GM18951 (cell line): ENCODE measurements at regions not wholly inside any gene's neighbourhood (a gene's known extent, or its start where the extent isn't known, plus 50 kb on each side); places are given as distances from the start of the nearest gene placed in this dataset.

Experiments
- POLR2A ChIP-seq: IDR thresholded peaks from 4 replicates; pipeline ENCODE4 v1.6.1; 2011; ENCODE audit warnings: mild to moderate bottlenecking; ENCODE audit not compliant: insufficient read length, insufficient read depth; ENCODE audit errors: extremely low read depth
- in situ Hi-C: fragments of 300-500 bp; cut with MboI; formaldehyde crosslinking; loops from one replicate; pipeline ENCODE4 v1.12.0; 2022; ENCODE audit warnings: low sequenced_read_pairs, mixed read lengths, inconsistent platforms; ENCODE audit not compliant: unreplicated experiment

- no peak for TF ChIP-seq POLR2A
- in situ Hi-C loops: no loop called here
Observed at GRCh38 chr1:25047506-25048240, 117.6 kb upstream of the RUNX3 start.

- TF ChIP-seq POLR2A: no peak
- in situ Hi-C loops: no loop called here
Observed at GRCh38 chr1:25046194-25046532, 116.1 kb upstream of the RUNX3 start.

- no peak for TF ChIP-seq POLR2A
Observed at GRCh38 chr1:25045480-25046193, 115.6 kb upstream of the RUNX3 start.

DNA sequence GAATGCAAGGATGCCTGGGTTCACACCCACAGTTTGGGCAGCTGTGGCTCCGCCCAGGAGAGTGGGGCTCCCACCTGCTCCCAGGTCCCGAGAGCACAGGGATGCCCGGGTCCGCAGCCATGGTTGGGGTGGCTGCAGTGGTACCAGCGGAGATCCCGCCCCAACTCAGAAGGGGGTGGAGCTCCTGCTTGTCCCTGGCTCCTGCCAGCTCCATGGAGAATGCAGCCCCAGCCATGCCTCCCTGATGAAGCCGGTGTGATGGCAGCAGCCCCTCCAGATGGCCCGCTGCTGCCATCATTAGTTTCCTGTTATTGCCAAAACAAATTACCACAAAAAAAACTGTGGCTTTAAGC, 113.1 kb upstream of the RUNX3 start:
- no peak for TF ChIP-seq POLR2A
- in situ Hi-C loops: no loop called here

More at GRCh38 chr1:25045480-25046193, 115.6 kb upstream of the RUNX3 start:
- in situ Hi-C loops: no loop called here

DNA sequence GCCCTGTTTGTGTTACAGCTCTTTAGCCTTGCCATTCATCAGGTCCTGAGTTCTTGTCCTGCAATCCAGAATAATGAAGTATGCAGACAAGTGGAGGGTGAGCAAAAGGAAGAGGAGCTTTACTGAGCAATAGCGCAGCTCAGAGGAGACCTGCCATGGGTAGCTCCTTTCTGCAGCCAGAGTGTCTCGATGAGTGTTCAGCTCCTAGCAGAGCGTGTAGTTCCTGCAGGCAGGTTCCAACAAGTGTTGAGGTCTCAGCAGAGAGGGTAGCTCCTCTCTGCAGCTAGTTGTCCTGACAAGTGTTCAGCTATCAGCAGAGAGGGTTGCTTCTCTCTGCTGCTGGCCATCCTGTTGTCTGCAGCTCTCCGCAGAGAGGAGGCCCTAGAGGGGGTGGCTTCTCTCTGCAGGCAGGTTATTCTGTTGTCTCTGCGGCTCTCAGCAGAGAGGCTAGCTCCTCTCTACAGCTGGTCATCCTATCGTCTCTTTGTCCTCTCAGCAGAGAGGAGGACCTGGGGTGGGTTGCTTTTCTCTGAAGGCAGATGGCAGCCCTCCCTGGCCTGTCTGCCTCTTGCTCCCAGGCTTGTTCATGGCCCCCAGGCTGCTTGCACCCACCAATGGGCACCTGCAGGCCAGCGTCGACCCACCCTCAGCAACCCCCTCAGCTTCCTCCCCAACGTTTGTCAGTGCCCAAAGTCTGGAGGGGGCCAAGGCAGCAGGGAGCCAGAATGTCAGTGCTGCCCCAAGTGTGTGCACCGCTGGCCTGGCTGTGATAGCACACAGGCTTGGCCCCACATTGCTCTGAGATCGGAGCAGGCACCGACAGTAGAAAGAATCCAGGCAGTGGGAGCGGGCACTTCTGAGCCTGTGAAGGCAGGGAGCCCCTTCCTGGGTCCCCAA, 112.5 kb upstream of the RUNX3 start:
- no peak for TF ChIP-seq POLR2A
- in situ Hi-C loops: no loop called here

GRCh38 chr1:25041916-25042315, 111.8 kb upstream of the RUNX3 start:
- TF ChIP-seq POLR2A: no peak
- in situ Hi-C loops: no loop called here

DNA sequence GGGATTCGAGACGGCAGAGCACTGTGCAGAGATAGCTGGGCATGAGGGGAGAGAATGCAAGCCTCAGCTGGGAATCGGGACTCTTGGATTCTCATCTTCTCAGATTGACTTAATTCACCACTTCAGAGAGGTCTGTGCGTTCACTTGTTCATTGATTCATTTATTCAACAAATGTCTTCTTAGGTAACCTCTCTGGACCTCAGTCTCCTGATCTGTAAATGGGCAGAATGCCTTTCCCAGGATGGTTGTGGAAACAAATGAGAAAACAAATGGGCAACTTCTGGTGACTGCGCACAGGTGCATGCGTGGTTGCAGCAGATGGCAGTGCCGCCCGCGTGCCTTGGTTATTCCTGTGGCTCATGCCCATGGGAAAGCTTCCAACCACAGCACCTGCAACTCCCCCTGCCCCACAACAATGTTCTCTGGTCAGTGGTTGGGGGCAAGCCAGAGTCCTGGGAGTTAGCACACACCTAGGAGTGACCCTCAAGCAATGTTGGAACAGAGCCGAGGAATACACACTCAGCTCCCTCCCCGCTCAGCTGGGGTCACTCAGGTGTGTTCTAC, 110.1 kb upstream of the RUNX3 start:
- in situ Hi-C loops: no loop called here
- TF ChIP-seq POLR2A: no peak

GRCh38 chr1:25039229-25039628, 109.2 kb upstream of the RUNX3 start:
- TF ChIP-seq POLR2A: no peak
- in situ Hi-C loops: loop anchor here (5.0 kb wide), 1 partner anchor 58 kb away; no protein-coding TSS in a partner anchor

DNA sequence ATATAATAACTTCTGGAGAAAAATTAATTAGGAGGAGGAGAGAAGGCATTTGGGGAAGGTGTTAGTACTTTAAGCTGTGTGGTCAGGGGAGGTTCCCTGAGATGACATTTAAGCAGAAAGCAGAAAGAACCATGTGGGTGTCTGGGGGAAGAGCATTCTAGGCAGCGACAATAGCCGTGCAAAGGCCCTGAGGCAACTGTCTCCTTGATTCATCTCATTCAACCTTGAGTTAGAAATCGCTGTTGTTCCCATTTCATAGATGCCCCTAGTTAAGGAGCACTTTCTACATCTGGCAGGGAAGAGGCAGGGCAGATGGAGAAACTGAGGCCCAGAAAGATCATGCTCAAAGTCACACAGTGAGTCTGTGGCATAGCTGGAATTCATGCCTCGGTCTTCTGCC, 108.6 kb upstream of the RUNX3 start:
- TF ChIP-seq POLR2A: no peak
- in situ Hi-C loops: loop anchor here (5.0 kb wide), 1 partner anchor 59 kb away; no protein-coding TSS in a partner anchor

DNA sequence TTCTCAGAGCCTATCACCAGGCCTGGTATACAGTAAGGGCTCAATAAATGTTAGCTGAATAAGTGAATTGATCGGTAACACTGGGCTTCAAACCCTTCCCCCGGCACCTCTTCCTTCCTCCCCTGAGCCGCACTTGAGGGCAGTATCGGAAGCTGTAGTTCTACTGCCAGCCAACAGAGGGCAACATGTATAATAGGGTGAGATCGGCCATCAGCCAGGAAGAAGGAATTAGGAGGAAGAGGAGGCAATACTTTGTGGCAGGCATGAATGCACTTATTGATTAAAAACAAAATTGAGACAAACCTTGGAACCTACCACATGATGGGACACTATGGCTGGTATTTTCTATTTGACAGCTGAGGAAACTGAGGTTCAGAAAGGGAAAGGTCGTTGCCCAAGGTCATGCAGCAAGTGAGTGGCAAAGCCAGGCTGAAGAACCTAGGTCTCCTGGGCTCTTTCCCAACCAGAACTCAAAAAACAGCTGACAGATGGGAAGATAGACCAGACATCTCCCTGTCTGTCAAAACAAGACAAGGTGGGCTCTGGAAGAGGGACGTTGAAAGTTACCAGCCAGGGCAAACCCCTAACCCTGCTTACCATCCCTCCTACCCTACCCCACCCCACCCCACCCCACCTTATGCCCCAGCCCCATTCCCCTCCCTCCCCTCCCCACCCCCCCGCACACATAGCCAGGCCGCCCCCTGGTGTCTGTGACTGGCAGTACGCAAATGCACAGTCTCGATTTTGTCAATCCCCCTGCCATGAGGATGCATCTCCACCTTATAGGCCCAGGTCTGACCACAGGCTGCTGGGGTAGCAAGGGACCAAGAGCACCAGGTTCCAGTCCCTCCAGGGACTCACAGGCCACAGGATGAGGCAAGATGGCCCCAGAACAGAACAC, 107.3 kb upstream of the RUNX3 start:
- no peak for TF ChIP-seq POLR2A
- in situ Hi-C loops: loop anchor here (5.0 kb wide), 1 partner anchor 60 kb away; no protein-coding TSS in a partner anchor

GRCh38 chr1:25036117-25036546, 106.1 kb upstream of the RUNX3 start:
- TF ChIP-seq POLR2A: no peak
- in situ Hi-C loops: loop anchor here (5.0 kb wide), 1 partner anchor 61 kb away; no protein-coding TSS in a partner anchor

DNA sequence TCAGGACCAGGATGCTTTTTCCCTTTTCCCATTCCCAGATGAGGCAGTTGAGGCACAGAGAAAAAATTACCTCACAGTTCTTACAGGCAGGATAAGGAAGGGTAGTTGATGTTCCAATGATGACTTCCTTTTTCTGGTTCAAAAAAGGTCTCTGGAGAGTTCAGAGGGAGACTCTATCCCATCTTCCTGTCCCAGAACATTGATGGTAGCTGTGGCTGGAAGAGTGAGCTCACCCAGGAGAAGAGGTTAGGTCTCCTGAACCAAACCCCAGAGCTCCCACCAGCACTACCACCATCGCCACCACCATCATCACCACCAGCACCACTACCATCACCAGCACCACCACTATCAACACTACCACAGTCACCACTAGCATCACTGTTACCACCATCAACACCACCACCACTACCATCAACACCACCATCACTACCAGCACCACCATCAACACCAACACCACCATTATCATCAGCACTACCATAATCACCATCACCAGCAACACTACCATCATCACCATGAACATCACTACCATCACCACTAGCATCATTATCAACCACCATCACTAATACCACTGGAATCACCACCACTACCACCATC, 105.5 kb upstream of the RUNX3 start:
- in situ Hi-C loops: loop anchor here (5.0 kb wide), 1 partner anchor 62 kb away; no protein-coding TSS in a partner anchor
- no peak for TF ChIP-seq POLR2A
